ENCODE measurements at regions not wholly inside any gene's neighbourhood (a gene's known extent, or its start where the extent isn't known, plus 50 kb on each side); places are given as distances from the start of the nearest gene placed in this dataset.

DNA sequence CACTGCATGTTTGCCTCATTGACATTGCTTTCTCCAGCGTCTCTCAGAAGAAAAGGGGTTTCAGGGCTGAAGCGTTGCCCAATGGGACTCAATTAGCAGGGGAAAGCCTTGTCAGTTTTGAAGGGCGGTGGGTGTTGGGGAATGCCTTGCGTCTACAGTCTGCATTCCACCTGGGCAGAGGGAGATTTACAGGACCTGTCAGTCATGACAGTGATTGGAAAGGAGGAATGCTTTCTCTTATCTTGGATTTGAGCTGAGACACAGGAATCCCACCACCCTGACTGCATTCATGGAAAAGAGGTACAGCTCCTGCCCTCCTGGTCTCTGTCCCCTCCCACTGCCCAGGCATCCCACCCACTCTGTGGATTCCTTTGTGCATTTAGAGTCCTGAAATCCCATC is 123.9 kb downstream of the ACKR3 start:
- DNase-seq = no peak

DNA sequence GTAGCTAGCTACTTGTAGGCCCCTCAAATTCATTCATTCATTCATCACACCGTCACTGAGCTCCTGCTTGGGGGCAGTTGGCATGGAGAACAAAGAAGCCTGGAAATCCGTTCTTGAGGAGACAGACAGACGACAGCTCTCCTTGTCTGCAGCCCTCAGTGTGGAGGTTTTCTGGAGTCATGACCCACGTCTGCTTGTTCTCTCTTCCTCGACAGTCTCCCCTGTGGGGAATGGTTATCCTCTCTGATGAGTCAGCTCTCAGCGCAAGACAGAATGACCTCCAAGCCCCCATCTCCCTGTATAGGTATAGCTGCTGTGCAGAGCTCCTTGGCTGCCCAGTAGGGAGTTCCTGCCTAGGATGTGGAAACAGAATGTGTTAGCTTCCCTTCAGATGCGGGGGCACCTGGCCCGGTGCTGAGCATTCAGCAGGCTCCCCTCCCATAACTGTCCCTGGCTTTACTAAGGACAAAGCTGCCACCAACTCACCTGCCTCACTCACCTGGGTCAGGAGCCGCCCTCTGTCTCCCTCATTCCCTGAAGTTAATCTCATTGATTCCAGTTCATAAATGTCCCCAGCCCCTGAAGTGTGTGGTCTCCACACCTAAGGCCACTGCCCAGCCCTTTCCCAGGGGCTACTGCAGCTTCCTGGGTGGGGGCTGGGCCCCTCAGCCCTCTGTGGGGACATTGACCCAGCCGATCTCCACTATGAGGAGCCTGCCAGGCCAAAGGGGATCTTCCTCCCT is 124.7 kb downstream of the ACKR3 start:
- no peak for DNase-seq

DNA sequence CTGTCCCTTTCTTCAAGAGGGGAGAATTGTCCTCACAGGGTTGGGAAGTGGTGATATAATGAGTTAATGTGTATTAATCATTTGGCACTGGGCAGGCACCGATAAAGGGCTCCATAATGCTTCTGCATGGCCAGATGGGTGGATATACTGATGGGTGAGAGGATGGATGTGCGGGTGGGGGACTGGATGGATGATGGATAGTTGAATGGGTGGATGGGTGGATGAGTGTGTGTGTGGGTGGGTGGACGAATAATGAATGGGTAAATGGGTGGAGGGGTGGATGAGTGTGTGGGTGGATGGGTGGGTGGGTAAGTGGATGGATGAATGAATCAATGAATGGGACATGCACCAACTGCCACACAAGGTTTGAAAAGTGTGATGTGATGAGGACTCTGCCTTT is 127.2 kb downstream of the ACKR3 start:
- no peak for DNase-seq

DNA sequence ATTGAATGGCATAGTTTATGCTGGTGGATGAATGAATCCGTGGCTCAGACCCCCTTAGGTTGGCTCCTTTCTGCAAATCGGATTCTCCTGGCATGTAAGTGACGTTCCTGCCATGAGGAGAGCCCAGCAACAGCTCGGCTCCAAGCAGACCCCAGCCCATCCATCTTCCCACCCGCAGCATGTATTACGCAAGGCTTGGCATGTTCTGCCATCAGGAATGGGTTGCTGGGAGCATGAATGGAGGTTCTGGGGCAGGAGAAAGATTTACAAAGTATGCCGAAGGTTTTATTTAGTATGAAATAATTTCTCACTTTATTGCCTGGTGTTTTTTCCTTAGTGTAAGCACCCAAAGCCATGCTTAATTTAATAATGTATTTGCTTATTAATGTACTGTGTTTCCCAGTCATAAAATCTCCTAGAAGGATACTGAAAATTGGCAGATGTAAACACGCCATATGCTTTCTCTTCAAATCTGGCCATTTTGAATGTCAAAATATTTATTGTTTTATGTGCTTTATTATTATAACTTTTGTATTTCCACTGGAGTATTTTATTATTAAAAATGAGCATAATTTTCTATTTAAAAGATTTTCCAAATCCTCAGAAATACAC is 128.5 kb downstream of the ACKR3 start:
- no peak for DNase-seq

DNA sequence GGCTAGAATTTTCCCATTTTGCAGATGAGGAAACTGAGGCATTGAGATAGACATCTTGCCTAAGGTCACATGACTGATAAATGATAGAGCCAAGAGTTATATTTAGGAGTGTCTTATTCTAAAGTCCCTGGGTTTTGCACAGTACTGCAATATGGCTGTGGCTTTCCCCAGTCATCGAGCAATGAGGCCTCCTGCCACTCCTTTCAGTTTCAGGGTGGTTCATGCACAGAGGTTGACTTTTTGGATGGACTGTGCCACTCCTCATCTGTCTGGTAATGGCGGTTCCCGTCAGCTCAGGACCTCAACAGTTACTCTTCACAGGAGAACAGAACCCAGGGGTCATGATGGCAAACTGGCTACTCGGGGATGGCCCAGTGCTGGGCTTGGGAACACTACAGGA is 131.1 kb downstream of the ACKR3 start:
- no peak for DNase-seq

DNA sequence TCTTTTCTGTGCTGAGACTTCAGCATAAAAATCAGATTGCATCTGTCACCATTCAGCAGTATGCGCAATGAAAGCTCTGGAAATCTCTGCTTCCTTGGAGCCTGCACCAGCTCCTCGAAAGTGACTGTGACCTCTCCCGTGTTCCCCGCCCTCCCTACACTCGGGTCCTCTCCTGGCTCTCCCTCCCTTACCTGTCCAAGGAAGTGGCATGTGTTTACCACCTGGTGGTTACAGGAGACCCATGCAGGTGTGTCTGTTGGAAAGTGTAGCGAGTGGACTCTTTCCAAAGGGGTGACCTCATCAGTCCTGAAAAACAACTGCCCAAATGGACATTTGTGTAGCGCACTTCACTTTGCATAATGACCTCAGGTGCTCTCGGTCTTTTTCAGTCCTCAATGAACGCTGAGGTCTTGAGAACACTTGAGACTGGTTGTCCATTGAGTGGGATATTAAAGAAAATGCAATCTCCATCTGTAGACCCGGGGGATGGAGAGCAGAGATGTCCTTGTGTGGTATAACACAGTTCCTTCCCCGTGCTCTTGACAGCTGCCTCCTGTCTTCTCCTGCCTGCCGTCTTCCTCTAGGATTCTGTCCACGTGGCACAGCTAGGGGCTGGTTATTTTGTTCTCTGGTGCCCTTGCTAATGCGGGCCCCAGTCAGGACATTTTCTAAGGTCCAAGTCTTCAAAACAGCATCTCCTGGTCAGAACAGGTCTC is 133.2 kb downstream of the ACKR3 start:
- no peak for DNase-seq

DNA sequence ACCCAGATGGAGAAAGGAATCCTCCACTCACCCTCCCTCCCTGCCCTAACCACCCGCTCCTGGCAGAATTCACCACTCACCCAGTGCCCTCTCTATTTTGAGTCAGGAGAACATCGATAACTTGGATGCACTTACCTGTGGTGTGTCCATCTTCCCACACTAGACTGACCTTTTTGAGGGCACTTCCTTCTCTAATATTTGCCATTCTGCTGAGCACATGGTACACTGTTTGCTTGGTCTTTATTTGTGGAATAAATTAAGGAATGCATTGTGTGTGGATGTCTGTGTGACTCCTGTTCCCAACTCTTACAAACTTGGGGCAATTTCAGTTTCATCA is 133.7 kb downstream of the ACKR3 start:
- DNase-seq = no peak

DNA sequence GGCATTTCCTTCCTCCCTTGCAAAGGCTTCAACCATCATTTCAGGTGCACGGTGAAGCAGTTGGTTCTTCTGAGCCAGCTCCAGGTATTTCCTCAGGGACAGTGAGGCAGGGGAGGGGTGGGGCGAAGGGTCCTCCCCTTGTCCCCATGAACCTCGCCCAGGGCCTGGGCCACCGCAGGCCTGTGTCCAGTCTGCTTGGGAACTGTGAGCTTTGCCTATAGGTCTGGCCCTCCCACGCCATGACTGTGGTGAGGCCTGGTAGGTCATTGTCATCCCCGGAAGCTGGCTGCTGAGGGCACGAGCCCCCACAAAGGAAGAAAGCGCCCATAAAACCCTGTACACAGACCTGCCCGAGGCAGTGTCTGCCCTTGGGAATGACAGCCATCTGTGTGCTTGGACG is 134.3 kb downstream of the ACKR3 start:
- DNase-seq = no peak

DNA sequence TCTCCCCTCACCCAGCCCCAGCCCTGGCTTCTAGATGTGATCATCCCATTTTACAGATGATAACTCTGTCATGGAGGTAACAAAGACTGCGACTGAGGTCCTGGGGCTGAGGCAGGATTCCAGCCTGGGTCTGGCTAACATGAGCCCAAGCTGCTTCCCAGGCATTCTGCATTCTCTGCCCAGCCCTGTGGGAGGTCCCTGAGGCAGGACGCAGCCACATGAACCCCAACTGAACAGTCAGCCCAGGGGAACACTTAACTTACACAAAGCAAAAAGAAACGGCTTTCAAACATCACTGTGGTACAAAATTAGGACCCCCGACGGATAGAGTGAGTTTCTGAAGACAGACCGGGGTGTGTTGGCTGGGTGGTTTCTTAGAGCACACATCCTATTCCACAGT is 135.3 kb downstream of the ACKR3 start:
- no peak for DNase-seq

DNA sequence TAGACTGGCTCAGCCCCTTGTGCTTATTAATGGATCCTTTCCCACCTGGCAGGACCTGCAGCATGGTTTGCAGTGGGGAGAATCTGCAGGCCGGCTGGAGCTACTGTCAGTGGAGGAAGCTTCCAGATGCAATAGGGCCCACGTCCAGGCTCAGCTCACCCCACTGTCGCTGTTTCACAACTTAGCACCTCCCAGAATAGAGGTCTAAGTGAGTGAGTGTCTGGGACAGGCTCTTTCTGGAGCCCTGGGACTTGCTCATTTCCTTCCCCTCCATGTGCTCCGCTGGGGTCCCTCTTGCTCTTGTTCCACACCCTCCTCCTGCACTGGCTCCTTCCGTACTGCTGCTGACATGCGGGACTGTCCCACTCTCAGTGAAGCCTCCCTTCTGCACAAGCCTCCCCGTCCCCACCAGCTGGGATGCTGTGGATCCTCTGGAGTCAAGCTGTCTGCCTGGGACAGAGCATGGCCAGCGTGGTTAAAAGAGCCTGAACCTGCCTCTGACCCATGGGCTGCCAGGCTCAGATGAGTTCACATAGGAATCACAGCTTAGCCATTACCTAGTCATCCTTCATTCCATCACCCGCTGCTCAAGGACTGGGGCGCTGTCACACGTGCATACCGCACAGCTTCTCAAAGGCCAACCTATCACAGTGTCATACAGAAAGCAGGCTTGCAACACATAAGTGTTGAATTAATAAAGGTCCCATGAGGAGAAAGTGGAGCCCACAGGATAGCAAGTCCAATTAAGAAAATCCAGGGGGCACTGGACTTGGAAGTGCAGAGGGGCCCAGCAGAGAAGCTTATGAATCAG is 135.9 kb downstream of the ACKR3 start:
- no peak for DNase-seq

DNA sequence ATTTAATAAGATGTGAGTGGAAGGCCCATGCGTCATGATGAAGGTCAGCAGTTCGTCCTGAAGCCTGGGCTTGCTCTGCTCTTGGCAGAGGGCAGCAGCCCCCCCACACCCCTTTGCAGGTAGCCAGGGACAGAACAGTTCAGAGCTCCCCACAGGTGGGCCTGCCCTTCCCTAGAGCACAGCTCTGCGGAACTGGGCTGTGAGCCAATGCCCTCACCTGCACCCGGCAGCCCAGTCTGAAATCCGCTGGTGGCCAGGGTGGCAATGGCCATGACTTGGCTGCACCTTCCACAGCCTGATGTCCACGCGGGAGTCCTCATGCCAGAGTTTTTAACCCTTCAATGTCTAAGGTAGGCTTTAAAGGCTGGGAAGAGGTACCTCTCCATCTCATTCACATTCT is 136.7 kb downstream of the ACKR3 start:
- DNase-seq = no peak

DNA sequence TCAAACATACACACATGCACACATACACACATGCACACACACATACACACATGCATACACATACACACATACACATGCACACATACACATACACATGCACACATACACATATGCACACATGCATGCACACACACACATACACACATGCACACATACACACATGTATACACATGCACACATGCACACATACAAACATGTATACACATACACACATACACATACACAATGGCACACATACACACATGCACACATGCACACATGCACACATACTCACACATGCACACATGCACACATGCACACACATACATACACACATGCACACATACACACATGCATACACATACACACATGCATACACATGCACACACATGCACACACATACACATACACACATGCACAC is 137.2 kb downstream of the ACKR3 start:
- DNase-seq = no peak

DNA sequence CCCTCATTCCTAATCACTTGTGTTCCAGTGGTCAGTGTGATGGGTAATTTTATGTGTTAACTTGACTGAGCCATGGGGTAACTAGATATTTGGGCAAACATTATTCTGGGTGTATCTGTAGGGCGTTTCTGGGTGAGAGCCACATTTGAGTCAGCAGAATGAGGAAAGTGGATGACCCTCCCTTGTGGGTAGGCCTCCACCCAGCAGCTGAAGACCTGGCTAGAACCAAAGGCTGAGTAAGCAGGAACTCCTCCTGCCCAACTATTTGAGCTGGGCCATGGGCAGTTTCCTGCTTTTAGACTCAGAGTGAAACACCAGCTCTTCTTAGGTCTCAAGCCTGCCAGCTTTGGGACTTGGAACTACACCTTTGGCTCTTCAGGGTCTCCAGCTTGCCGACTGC is 141.8 kb downstream of the ACKR3 start:
- no peak for DNase-seq

DNA sequence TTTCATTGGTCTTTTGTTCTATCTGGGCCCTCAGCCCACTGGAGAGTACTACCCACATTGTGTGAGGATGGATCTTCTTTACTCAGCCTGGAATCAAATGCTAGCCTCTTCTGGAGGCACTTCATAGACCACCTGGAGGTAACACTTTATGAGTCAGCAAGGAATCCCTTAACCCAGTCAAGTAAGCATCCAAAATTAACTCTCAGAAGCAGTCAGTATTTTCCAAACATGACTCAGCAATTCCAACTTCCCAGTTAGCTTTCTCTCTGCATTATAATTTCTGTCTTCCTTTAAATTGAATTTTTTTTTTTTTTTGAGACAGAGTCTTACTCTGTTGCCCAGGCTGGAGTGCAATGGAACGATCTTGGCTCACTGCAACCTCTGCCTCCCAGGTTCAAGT is 142.7 kb downstream of the ACKR3 start:
- DNase-seq = no peak

DNA sequence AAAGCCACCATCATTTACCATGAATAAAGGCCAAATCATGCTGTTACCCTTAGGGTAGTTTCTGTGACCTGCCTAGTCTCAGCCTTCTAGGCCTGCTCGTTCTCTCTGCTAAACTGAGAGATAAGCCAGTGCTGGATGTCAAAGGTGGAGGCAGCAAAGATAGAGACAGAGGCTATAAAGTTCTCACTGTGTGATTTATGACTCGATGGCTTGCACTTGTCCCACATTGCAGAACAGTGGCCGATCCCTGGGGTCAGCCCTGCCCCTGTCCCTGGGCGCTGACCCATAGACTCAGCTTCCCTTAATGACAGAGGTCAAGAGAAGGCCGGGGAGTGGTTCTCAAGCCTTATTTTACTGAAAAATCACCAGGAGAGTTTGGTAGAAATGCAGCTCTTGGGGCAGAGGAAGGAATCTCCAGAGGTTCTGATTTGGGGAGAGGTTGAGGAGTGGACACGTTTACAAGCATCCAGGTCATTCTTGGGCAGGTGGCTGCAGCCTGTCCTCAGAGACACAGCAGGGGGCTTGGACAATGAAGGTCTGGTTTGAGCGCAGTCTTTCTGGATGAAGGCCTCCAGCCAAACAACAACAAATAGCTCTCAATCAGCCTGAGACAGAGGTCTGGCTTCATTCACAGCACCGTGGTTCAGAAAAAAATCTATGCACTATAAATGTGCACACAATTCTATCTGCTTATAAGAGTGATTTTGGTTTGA is 143.5 kb downstream of the ACKR3 start:
- DNase-seq = no peak

DNA sequence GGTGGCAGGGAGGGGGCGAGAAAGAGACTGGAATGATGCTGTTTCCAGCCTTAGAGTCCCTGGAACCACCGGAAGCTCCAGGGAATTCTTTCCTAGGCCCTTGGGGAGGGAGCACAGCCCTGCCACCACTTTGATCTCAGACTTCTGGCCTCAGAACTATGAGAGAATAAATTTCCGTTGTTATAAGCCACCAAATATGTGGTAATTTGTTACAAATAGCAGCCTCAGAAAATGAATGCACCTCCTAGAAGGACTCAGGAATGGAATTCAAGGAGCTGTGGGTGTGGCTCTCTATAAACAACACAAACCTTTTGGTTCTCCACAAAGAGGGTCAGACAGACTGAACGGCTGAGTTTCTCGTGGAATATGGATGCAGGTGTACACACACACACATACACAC is 144.5 kb downstream of the ACKR3 start:
- DNase-seq = no peak

DNA sequence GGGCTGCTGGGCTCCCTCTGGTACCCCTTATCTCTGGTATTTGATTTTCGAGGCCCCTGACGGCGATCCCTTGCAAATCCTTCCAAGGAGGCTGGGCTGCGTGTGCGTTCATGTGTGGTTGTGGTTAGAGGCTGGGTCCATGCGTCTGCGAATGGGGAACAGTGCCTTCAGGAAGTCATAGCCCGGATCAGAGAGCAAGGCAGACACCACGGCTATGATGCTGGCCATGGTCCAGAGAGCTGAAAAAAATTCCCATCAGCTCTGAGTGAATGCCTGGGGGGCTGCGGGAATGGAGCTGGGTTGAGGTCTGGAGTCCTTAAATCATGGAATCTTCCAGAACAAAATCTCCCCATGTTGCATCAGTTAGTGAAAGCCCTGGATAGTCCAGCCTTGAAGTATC is 145.5 kb downstream of the ACKR3 start:
- DNase-seq = no peak

DNA sequence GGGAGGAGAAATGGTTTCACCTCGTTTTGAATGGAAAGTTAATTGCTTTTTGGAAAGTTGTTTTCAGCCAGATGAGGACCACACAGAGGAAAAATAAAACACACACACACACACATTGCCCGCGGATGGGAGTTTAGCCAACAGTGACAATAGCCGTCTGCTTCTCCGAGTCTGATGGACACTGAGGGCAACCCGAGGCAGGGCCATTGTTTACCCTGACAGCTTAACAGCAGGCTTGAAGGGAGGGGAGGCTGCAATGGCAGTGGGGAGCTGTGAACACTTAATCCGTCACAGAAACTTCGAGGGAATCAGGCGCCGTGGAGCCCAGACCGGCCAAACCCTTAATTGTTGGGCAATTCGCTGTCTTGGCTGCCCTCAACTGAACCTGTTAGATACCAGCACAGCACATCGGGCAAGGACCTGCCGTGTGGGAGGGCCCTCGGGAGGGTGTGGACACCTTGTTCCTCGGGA is 145.9 kb downstream of the ACKR3 start:
- no peak for DNase-seq

DNA sequence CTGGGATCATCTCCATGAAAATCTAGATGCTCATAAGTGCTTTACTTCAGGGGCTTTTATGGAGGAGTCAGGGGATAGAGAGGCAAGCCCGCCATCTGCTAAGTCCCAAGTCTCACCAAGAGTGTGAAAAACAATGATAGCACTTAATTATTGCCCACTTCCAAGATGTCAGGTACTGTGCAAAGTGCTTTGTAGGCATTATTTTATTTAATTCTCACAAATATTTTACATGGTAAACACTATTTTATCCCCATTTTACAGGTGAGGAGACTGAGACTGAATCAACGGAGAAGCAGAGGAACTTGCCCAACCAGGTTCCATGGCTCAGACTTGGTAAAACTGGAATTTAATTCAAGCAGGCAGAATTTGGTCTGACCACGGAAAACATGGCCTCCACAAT is 147.5 kb downstream of the ACKR3 start:
- no peak for DNase-seq

DNA sequence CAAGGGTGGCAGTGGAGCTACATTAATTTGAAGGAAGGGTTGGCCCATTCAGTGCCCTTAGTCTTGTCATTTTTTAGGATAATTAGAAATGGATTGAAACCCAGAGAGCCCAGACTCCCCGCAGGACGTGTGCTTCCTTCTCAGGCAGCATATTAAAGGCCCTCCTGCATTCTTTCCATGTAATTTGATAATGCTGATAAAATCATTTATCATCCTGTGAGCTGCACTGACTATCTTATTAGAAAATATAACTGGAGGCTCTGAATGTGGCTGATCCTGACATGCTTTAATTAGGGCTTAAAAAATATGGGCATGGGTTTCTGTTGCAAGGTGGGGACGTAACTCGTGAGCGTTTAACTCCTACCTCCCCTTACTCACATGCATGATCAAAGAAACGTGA is 148.1 kb downstream of the ACKR3 start:
- no peak for DNase-seq

DNA sequence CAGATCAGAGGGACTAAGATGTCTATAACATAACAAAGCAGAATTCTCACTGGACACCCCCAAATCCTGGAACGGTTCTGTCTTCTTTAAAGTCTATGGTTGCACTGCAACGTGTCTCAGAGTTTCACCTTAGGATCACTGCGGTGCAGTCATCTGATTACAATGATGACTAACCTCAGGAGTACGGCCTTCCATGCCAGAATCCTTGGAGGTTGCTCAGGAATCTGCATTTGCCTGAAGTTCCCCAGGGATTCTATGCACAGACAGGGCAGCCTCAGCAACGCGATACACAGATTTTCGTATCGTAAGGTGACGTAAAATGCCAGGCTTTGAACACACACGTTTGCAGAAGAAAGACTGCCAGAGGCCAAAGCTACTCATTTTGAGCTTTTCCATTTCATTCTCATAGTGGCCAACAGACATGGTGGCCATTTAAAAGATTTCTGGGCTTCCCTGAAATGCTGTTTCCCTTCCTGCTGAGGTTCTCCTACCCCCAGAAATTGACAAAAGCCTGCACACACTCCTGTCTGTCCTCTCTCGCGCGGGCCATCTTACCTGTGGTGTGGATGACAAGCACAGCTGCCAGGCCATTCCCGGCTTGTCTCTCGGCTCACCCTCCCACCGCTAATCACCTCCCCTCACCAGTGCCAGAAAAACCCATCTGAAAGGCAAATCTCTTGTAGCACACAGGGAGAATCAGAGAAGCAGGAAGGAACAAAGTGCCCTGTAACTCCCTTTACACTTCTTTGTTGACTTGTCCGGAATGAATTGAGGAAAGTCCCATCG is 148.8 kb downstream of the ACKR3 start:
- no peak for DNase-seq

DNA sequence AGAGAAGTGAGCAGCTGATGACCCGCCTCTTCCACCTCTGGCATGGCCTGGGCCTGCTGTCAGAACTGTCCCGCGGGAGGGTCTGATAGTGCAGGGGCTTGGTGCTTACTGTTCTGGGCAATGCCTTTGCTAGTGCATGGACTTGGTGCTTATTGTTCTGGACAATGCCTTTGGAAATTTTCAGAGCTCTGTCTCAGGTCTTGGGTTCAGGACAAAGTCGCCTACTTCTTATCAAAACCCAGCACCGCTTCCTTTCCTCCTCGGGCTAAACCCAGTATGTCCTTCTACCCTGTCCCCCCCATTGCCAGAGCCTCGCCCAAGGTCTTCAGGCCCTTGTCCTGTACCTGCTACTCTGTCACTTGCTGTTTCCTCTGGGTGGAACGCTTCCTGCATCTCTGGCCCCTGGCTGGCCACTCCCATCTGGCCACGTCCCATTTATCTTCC is 149.6 kb downstream of the ACKR3 start:
- DNase-seq = no peak

Data from CD4-positive, alpha-beta T cell treated with Interleukin-17A for 1 hour (primary cell).